Activated CD4-positive, alpha-beta T cell treated with anti-CD3 and anti-CD28 coated beads, Interleukin-2, amount 50 U/mL, for 4 hours (primary cell): ENCODE measurements at regions not wholly inside any gene's neighbourhood (a gene's known extent, or its start where the extent isn't known, plus 50 kb on each side); places are given as distances from the start of the nearest gene placed in this dataset.
"Not testable (repeated sequence)": the region's sequence is repeated elsewhere in the genome, so short reads cannot be mapped to it uniquely, and the experiment has no call there.

Experiments
- DNase-seq, 2 experiments: peaks; one replicate each; pipeline ENCODE4 v3.0.0-alpha.2; 2020

GRCh38 chrX:128582036-128582435 is 529.8 kb upstream of the ACTRT1 start:
- DNase-seq: no peak

- no peak for DNase-seq
Measured at GRCh38 chrX:128581615-128582014, 529.4 kb upstream of the ACTRT1 start.

GRCh38 chrX:128543114-128543513 is 490.9 kb upstream of the ACTRT1 start:
- no peak for DNase-seq

- DNase-seq: no peak
Measured at GRCh38 chrX:128518508-128518907, 466.3 kb upstream of the ACTRT1 start.

GRCh38 chrX:128517691-128518090 is 465.5 kb upstream of the ACTRT1 start:
- no peak for DNase-seq

- no peak for DNase-seq
Measured at GRCh38 chrX:128504496-128504895, 452.3 kb upstream of the ACTRT1 start.

GRCh38 chrX:128464116-128464515 is 411.9 kb upstream of the ACTRT1 start:
- no peak for DNase-seq

GRCh38 chrX:128460835-128461234 is 408.6 kb upstream of the ACTRT1 start:
- DNase-seq: no peak

- no peak for DNase-seq
Measured at GRCh38 chrX:128458888-128459287, 406.7 kb upstream of the ACTRT1 start.

GRCh38 chrX:128457674-128458073 is 405.5 kb upstream of the ACTRT1 start:
- DNase-seq: no peak

- DNase-seq: no peak
Measured at GRCh38 chrX:128439159-128439558, 387.0 kb upstream of the ACTRT1 start.

GRCh38 chrX:128438082-128438481 is 385.9 kb upstream of the ACTRT1 start:
- no peak for DNase-seq

- no peak for DNase-seq
Measured at GRCh38 chrX:128436397-128437103, 384.3 kb upstream of the ACTRT1 start.

- DNase-seq: no peak
Measured at GRCh38 chrX:128425546-128425945, 373.3 kb upstream of the ACTRT1 start.

- no peak for DNase-seq
Measured at GRCh38 chrX:128408842-128409241, 356.6 kb upstream of the ACTRT1 start.

- no peak for DNase-seq
Measured at GRCh38 chrX:128396601-128397000, 344.4 kb upstream of the ACTRT1 start.

GRCh38 chrX:128383846-128384245 is 331.6 kb upstream of the ACTRT1 start:
- not testable (repeated sequence) for DNase-seq

- no peak for DNase-seq
Measured at GRCh38 chrX:128365492-128365891, 313.3 kb upstream of the ACTRT1 start.

- no peak for DNase-seq
Measured at GRCh38 chrX:128335671-128336070, 283.5 kb upstream of the ACTRT1 start.

- no peak for DNase-seq
Measured at GRCh38 chrX:128334821-128335220, 282.6 kb upstream of the ACTRT1 start.

GRCh38 chrX:128310912-128311311 is 258.7 kb upstream of the ACTRT1 start:
- DNase-seq: no peak

- no peak for DNase-seq
Measured at GRCh38 chrX:128309311-128309710, 257.1 kb upstream of the ACTRT1 start.

GRCh38 chrX:128294198-128294597 is 242.0 kb upstream of the ACTRT1 start:
- no peak for DNase-seq

GRCh38 chrX:128287693-128288092 is 235.5 kb upstream of the ACTRT1 start:
- no peak for DNase-seq

GRCh38 chrX:128250621-128251020 is 198.4 kb upstream of the ACTRT1 start:
- DNase-seq: no peak
